ENCODE measurements at regions not wholly inside any gene's neighbourhood (a gene's known extent, or its start where the extent isn't known, plus 50 kb on each side); places are given as distances from the start of the nearest gene placed in this dataset.
A peak's percentile ranks its signal among the peaks of the same experiment; 100 is the strongest.
"Not testable (repeated sequence)": the region's sequence is repeated elsewhere in the genome, so short reads cannot be mapped to it uniquely, and the experiment has no call there.

GRCh38 chrX:114075073-114075673, 508.7 kb upstream of the HTR2C start:
- peak; percentile 45 for DNase-seq
- Histone ChIP-seq H4K20me1 (ENCODE audit: insufficient read depth, low read depth, low read length) (no peaks in the 10 kb centered on the region), H3K79me2 (ENCODE audit: low read length) (no peaks in the 10 kb centered on the region), H3K4me3 (ENCODE audit: low read length) (no peak overlapping the region), H3K4me1 (ENCODE audit: low read length) (no peaks in the 10 kb centered on the region), H3K27me3 (ENCODE audit: low read length) (no peaks in the 10 kb centered on the region), H3K9ac (ENCODE audit: low read length) (no peak overlapping the region), H3K27ac (ENCODE audit: low read length) (no peak overlapping the region), H3K9me3 (ENCODE audit: low read length) (no peaks in the 10 kb centered on the region), H3K9me2 (replicated peaks; ENCODE audit: insufficient read depth, low read length) (no peaks in the 10 kb centered on the region), H3K36me3 (ENCODE audit: insufficient read depth, low read length) (no peaks in the 10 kb centered on the region), H2AFZ (ENCODE audit: low read length) (no peak overlapping the region), H3K4me2 (ENCODE audit: low read depth, low read length, poor library complexity, severe bottlenecking) (no peak overlapping the region)

- no peaks in the 10 kb centered on the region for H3K36me3 ChIP-seq (ENCODE audit: insufficient read depth, low read length)
- H3K9ac ChIP-seq (ENCODE audit: low read length): no peak overlapping the region
- H3K4me2 ChIP-seq (ENCODE audit: low read depth, low read length, poor library complexity, severe bottlenecking): no peak overlapping the region
- H3K27me3 ChIP-seq (ENCODE audit: low read length): no peaks in the 10 kb centered on the region
- no peaks in the 10 kb centered on the region for H3K9me2 ChIP-seq (replicated peaks; ENCODE audit: insufficient read depth, low read length)
- no peaks in the 10 kb centered on the region for H4K20me1 ChIP-seq (ENCODE audit: insufficient read depth, low read depth, low read length)
- H3K4me1 ChIP-seq (ENCODE audit: low read length): no peaks in the 10 kb centered on the region
- no peak for DNase-seq
- H3K4me3 ChIP-seq (ENCODE audit: low read length): no peak overlapping the region
- H3K27ac ChIP-seq (ENCODE audit: low read length): no peak overlapping the region
- no peaks in the 10 kb centered on the region for H3K79me2 ChIP-seq (ENCODE audit: low read length)
- H3K9me3 ChIP-seq (ENCODE audit: low read length): no peaks in the 10 kb centered on the region
- no peak overlapping the region for H2AFZ ChIP-seq (ENCODE audit: low read length)
These were observed 510.0 kb upstream of the HTR2C start for GRCh38 chrX:114073926-114074325.

GRCh38 chrX:114071412-114071811, 512.5 kb upstream of the HTR2C start:
- Histone ChIP-seq H2AFZ (ENCODE audit: low read length) (no peak overlapping the region), H3K4me1 (ENCODE audit: low read length) (no peaks in the 10 kb centered on the region), H3K27ac (ENCODE audit: low read length) (no peak overlapping the region), H4K20me1 (ENCODE audit: insufficient read depth, low read depth, low read length) (no peaks in the 10 kb centered on the region), H3K9me3 (ENCODE audit: low read length) (no peaks in the 10 kb centered on the region), H3K9ac (ENCODE audit: low read length) (no peak overlapping the region), H3K36me3 (ENCODE audit: insufficient read depth, low read length) (no peaks in the 10 kb centered on the region), H3K4me3 (ENCODE audit: low read length) (no peak overlapping the region), H3K9me2 (replicated peaks; ENCODE audit: insufficient read depth, low read length) (no peaks in the 10 kb centered on the region), H3K4me2 (ENCODE audit: low read depth, low read length, poor library complexity, severe bottlenecking) (no peak overlapping the region), H3K27me3 (ENCODE audit: low read length) (no peaks in the 10 kb centered on the region), H3K79me2 (ENCODE audit: low read length) (no peaks in the 10 kb centered on the region)
- DNase-seq: no peak

GRCh38 chrX:114065577-114066223, 518.2 kb upstream of the HTR2C start:
- Histone ChIP-seq H3K79me2 (ENCODE audit: low read length) (no peaks in the 10 kb centered on the region), H3K9me3 (ENCODE audit: low read length) (no peaks in the 10 kb centered on the region), H3K27ac (ENCODE audit: low read length) (no peak overlapping the region), H3K4me2 (ENCODE audit: low read depth, low read length, poor library complexity, severe bottlenecking) (no peak overlapping the region), H3K9me2 (replicated peaks; ENCODE audit: insufficient read depth, low read length) (no peaks in the 10 kb centered on the region), H3K9ac (ENCODE audit: low read length) (no peak overlapping the region), H3K4me1 (ENCODE audit: low read length) (no peaks in the 10 kb centered on the region), H3K36me3 (ENCODE audit: insufficient read depth, low read length) (no peaks in the 10 kb centered on the region), H4K20me1 (ENCODE audit: insufficient read depth, low read depth, low read length) (no peaks in the 10 kb centered on the region), H3K27me3 (ENCODE audit: low read length) (no peaks in the 10 kb centered on the region), H2AFZ (ENCODE audit: low read length) (no peak overlapping the region), H3K4me3 (ENCODE audit: low read length) (no peak overlapping the region)
- no peak for DNase-seq

- H3K4me3 ChIP-seq (ENCODE audit: low read length): no peak overlapping the region
- no peak overlapping the region for H3K27ac ChIP-seq (ENCODE audit: low read length)
- H3K79me2 ChIP-seq (ENCODE audit: low read length): no peaks in the 10 kb centered on the region
- H3K9ac ChIP-seq (ENCODE audit: low read length): no peak overlapping the region
- DNase-seq: no peak
- H3K36me3 ChIP-seq (ENCODE audit: insufficient read depth, low read length): no peaks in the 10 kb centered on the region
- no peaks in the 10 kb centered on the region for H3K4me1 ChIP-seq (ENCODE audit: low read length)
- no peaks in the 10 kb centered on the region for H3K9me3 ChIP-seq (ENCODE audit: low read length)
- H4K20me1 ChIP-seq (ENCODE audit: insufficient read depth, low read depth, low read length): no peaks in the 10 kb centered on the region
- H3K4me2 ChIP-seq (ENCODE audit: low read depth, low read length, poor library complexity, severe bottlenecking): no peak overlapping the region
- no peaks in the 10 kb centered on the region for H3K9me2 ChIP-seq (replicated peaks; ENCODE audit: insufficient read depth, low read length)
- H2AFZ ChIP-seq (ENCODE audit: low read length): no peak overlapping the region
- H3K27me3 ChIP-seq (ENCODE audit: low read length): no peaks in the 10 kb centered on the region
These were observed 522.7 kb upstream of the HTR2C start for GRCh38 chrX:114061226-114061625.

- H3K9ac ChIP-seq (ENCODE audit: low read length): no peak overlapping the region
- no peaks in the 10 kb centered on the region for H3K9me3 ChIP-seq (ENCODE audit: low read length)
- no peak overlapping the region for H3K4me2 ChIP-seq (ENCODE audit: low read depth, low read length, poor library complexity, severe bottlenecking)
- no peaks in the 10 kb centered on the region for H4K20me1 ChIP-seq (ENCODE audit: insufficient read depth, low read depth, low read length)
- no peaks in the 10 kb centered on the region for H3K4me1 ChIP-seq (ENCODE audit: low read length)
- no peaks in the 10 kb centered on the region for H3K27me3 ChIP-seq (ENCODE audit: low read length)
- H3K27ac ChIP-seq (ENCODE audit: low read length): no peak overlapping the region
- no peak overlapping the region for H2AFZ ChIP-seq (ENCODE audit: low read length)
- no peak for DNase-seq
- no peaks in the 10 kb centered on the region for H3K36me3 ChIP-seq (ENCODE audit: insufficient read depth, low read length)
- no peak overlapping the region for H3K4me3 ChIP-seq (ENCODE audit: low read length)
- no peaks in the 10 kb centered on the region for H3K79me2 ChIP-seq (ENCODE audit: low read length)
- no peaks in the 10 kb centered on the region for H3K9me2 ChIP-seq (replicated peaks; ENCODE audit: insufficient read depth, low read length)
These were observed 524.9 kb upstream of the HTR2C start for GRCh38 chrX:114058988-114059418.

- not testable (repeated sequence) for H3K9ac ChIP-seq (ENCODE audit: low read length); H3K4me3 ChIP-seq (ENCODE audit: low read length); DNase-seq; H2AFZ ChIP-seq (ENCODE audit: low read length); H3K9me2 ChIP-seq (replicated peaks; ENCODE audit: insufficient read depth, low read length); H3K27me3 ChIP-seq (ENCODE audit: low read length); H3K9me3 ChIP-seq (ENCODE audit: low read length); H4K20me1 ChIP-seq (ENCODE audit: insufficient read depth, low read depth, low read length); H3K36me3 ChIP-seq (ENCODE audit: insufficient read depth, low read length); H3K4me2 ChIP-seq (ENCODE audit: low read depth, low read length, poor library complexity, severe bottlenecking); H3K79me2 ChIP-seq (ENCODE audit: low read length); H3K27ac ChIP-seq (ENCODE audit: low read length); H3K4me1 ChIP-seq (ENCODE audit: low read length)
These were observed 526.5 kb upstream of the HTR2C start for GRCh38 chrX:114057422-114057821.

GRCh38 chrX:114051667-114052315, 532.1 kb upstream of the HTR2C start:
- Histone ChIP-seq H3K27ac (ENCODE audit: low read length) (no peak overlapping the region), H3K9me2 (replicated peaks; ENCODE audit: insufficient read depth, low read length) (no peaks in the 10 kb centered on the region), H3K4me3 (ENCODE audit: low read length) (no peak overlapping the region), H3K27me3 (ENCODE audit: low read length) (no peaks in the 10 kb centered on the region), H3K79me2 (ENCODE audit: low read length) (no peaks in the 10 kb centered on the region), H3K36me3 (ENCODE audit: insufficient read depth, low read length) (no peaks in the 10 kb centered on the region), H2AFZ (ENCODE audit: low read length) (no peak overlapping the region), H3K9me3 (ENCODE audit: low read length) (no peaks in the 10 kb centered on the region), H3K9ac (ENCODE audit: low read length) (no peak overlapping the region), H3K4me1 (ENCODE audit: low read length) (no peaks in the 10 kb centered on the region), H4K20me1 (ENCODE audit: insufficient read depth, low read depth, low read length) (no peaks in the 10 kb centered on the region), H3K4me2 (ENCODE audit: low read depth, low read length, poor library complexity, severe bottlenecking) (no peak overlapping the region)
- DNase-seq: no peak
